Posterior cingulate gyrus (tissue), 11 donors: ENCODE measurements at regions not wholly inside any gene's neighbourhood (a gene's known extent, or its start where the extent isn't known, plus 50 kb on each side); places are given as distances from the start of the nearest gene placed in this dataset.

Source experiments
- DNase-seq, 10 donors: peaks; one replicate each; pipeline versions ENCODE4 v3.0.0 to v3.0.0-alpha.2; 2020 to 2021; ENCODE audit warnings: mixed read lengths in 3 of 10
- intact Hi-C: fragments of 100-400 bp; cut with DNase I; formaldehyde crosslinking; loops from one replicate; pipeline ENCODE4 v1.15.1; 2023

- no peak for DNase-seq
- intact Hi-C loops: no loop called here
Observed at GRCh38 chr10:113354711-113355110, 198.1 kb upstream of the HABP2 start.

GRCh38 chr10:113356794-113357680 is 195.8 kb upstream of the HABP2 start:
- intact Hi-C loops: no loop called here
- no peak for DNase-seq

GRCh38 chr10:113357681-113358300 is 195.1 kb upstream of the HABP2 start:
- no peak for DNase-seq
- intact Hi-C loops: no loop called here

GRCh38 chr10:113359655-113360054 is 193.2 kb upstream of the HABP2 start:
- DNase-seq: no peak
- intact Hi-C loops: no loop called here

GRCh38 chr10:113360870-113361269 is 192.0 kb upstream of the HABP2 start:
- intact Hi-C loops: no loop called here
- DNase-seq: no peak

- intact Hi-C loops: no loop called here
- DNase-seq: no peak
Observed at GRCh38 chr10:113362645-113363091, 190.2 kb upstream of the HABP2 start.

GRCh38 chr10:113364227-113364626 is 188.6 kb upstream of the HABP2 start:
- intact Hi-C loops: no loop called here
- DNase-seq: no peak

GRCh38 chr10:113368666-113369364 is 184.0 kb upstream of the HABP2 start:
- no peak for DNase-seq
- intact Hi-C loops: no loop called here

GRCh38 chr10:113369365-113369694 is 183.5 kb upstream of the HABP2 start:
- DNase-seq: no peak
- intact Hi-C loops: no loop called here

- DNase-seq: no peak
- intact Hi-C loops: no loop called here
Observed at GRCh38 chr10:113376428-113376827, 176.4 kb upstream of the HABP2 start.

- intact Hi-C loops: no loop called here
- no peak for DNase-seq
Observed at GRCh38 chr10:113379091-113379490, 173.8 kb upstream of the HABP2 start.

GRCh38 chr10:113381416-113381815 is 171.4 kb upstream of the HABP2 start:
- no peak for DNase-seq
- intact Hi-C loops: loop anchor here (10.0 kb wide), 2 partner anchors 657 to 817 kb away; no protein-coding TSS in a partner anchor

GRCh38 chr10:113381981-113382509 is 170.8 kb upstream of the HABP2 start:
- no peak for DNase-seq
- intact Hi-C loops: loop anchor here (10.0 kb wide), 2 partner anchors 657 to 817 kb away; no protein-coding TSS in a partner anchor

- DNase-seq: no peak
- intact Hi-C loops: loop anchor here (10.0 kb wide), 2 partner anchors 658 to 818 kb away; no protein-coding TSS in a partner anchor
Observed at GRCh38 chr10:113382691-113383090, 170.2 kb upstream of the HABP2 start.

- intact Hi-C loops: loop anchor here (2.0 to 10.0 kb wide), 3 partner anchors 257 to 819 kb away; no protein-coding TSS in a partner anchor
- no peak for DNase-seq
Observed at GRCh38 chr10:113384181-113384580, 168.7 kb upstream of the HABP2 start.

- peak; percentile 67 to 97 (median 80) for DNase-seq
- intact Hi-C loops: loop anchor here (2.0 to 10.0 kb wide), 4 partner anchors 259 to 908 kb away; no protein-coding TSS in a partner anchor
Observed at GRCh38 chr10:113385021-113385999, 167.5 kb upstream of the HABP2 start.

- DNase-seq: no peak
- intact Hi-C loops: loop anchor here (5.0 to 10.0 kb wide), 3 partner anchors 661 to 909 kb away; no protein-coding TSS in a partner anchor
Observed at GRCh38 chr10:113386005-113386404, 166.8 kb upstream of the HABP2 start.

- intact Hi-C loops: loop anchor here (5.0 to 10.0 kb wide), 3 partner anchors 665 to 913 kb away; no protein-coding TSS in a partner anchor
- DNase-seq: no peak
Observed at GRCh38 chr10:113389969-113390368, 162.9 kb upstream of the HABP2 start.

GRCh38 chr10:113390896-113391295 is 162.0 kb upstream of the HABP2 start:
- intact Hi-C loops: no loop called here
- no peak for DNase-seq
